Spleen (tissue), 11 donors: ENCODE measurements at regions not wholly inside any gene's neighbourhood (a gene's known extent, or its start where the extent isn't known, plus 50 kb on each side); places are given as distances from the start of the nearest gene placed in this dataset.

Source experiments
- DNase-seq: peaks from one replicate; pipeline ENCODE4 v3.0.0-alpha.2; 2020
- H3K27ac ChIP-seq, 8 donors: fragments of 200-600 bp; sonication (generic) in 7 of 8; 1 replicate in 4 of 8; 2 replicates in 4 of 8; pipeline versions ENCODE4 v1.5.0 to v1.8.0; 2016 to 2021; ENCODE audit warnings: inconsistent platforms in 4 of 8, mild to moderate bottlenecking in 4 of 8, moderate library complexity in 1 of 8
- H3K27me3 ChIP-seq, 7 donors: fragments of 200-600 bp; sonication (generic) in 6 of 7; replicated peaks in 1 of 7; 1 replicate in 4 of 7; 2 replicates in 3 of 7; pipeline versions ENCODE4 v1.5.0 to v1.8.0; 2016 to 2021; ENCODE audit warnings: inconsistent platforms in 3 of 7, mild to moderate bottlenecking in 1 of 7
- H3K36me3 ChIP-seq, 6 donors: fragments of 200-600 bp; sonication (generic) in 5 of 6; 1 replicate in 4 of 6; 2 replicates in 2 of 6; pipeline versions ENCODE4 v1.5.0 to v1.8.0; 2016 to 2021; ENCODE audit warnings: inconsistent platforms in 2 of 6
- H3K4me1 ChIP-seq, 6 donors: fragments of 200-600 bp; sonication (generic) in 5 of 6; 1 replicate in 3 of 6; 2 replicates in 3 of 6; pipeline versions ENCODE4 v1.5.0 to v1.8.0; 2016 to 2021; ENCODE audit warnings: inconsistent platforms in 3 of 6
- H3K4me3 ChIP-seq, 8 donors: fragments of 200-600 bp; sonication (generic) in 7 of 8; 1 replicate in 4 of 8; 2 replicates in 4 of 8; pipeline versions ENCODE4 v1.5.0 to v1.8.0; 2016 to 2021; ENCODE audit warnings: inconsistent platforms in 4 of 8, mild to moderate bottlenecking in 4 of 8, moderate library complexity in 2 of 8
- H3K9me3 ChIP-seq, 8 donors: fragments of 200-600 bp; sonication (generic) in 7 of 8; 1 replicate in 4 of 8; 2 replicates in 4 of 8; pipeline versions ENCODE4 v1.5.0 to v1.8.0; 2016 to 2021; ENCODE audit warnings: inconsistent platforms in 4 of 8
- POLR2A ChIP-seq, 3 donors: fragments of 450-650 bp; IDR thresholded peaks; one replicate each; pipeline ENCODE4 v1.5.1; 2017; ENCODE audit warnings: antibody characterized with exemption in 3 of 3, mild to moderate bottlenecking in 1 of 3
- POLR2AphosphoS5 ChIP-seq, 3 donors: sonication (generic); formaldehyde crosslinking; IDR thresholded peaks; one replicate each; pipeline ENCODE4 v1.5.1; 2017; ENCODE audit warnings: antibody characterized with exemption in 3 of 3
- WGBS, 5 donors: extraction: QIAGEN DNeasy Blood & Tissue Kit in 3 of 5; methylation state at CpG; one replicate each; pipeline versions ENCODE4 v1.1.5 to v1.1.7; 2013 to 2018; 5-methylcytosine and 5-hydroxymethylcytosine counted together
- intact Hi-C: fragments of 100-400 bp; cut with DNase I; formaldehyde crosslinking; loops from one replicate; pipeline ENCODE4 v1.15.0; 2023; ENCODE audit warnings: low total_unique reads
- TF ChIP-seq, protein P1 (sequence below), 11 experiments: fragments of 200-600 bp in 7 of 11; fragments of 450-650 bp in 4 of 11; sonication (generic) in 4 of 11; IDR thresholded peaks in 8 of 11; conservative IDR thresholded peaks in 3 of 11; 1 replicate in 7 of 11; 2 replicates in 4 of 11; pipeline versions ENCODE4 v1.4.0 to v1.8.0; 2016 to 2021; ENCODE audit warnings: antibody characterized with exemption in 11 of 11, inconsistent platforms in 4 of 11, mild to moderate bottlenecking in 1 of 11
- donor health status: healthy with polysubstance abuse.
- donor health status: DM: no; HTN: no; CAD: no; lungs with moderate emphysema.
- donor health status: DM: no; HTN: no; CAD: no.
- donor health status: Bipolar disorder and iron deficiency.
- donor health status: healthy.
- donor health status: DM: no; HTN: no; CAD: no.
- donor health status: DM: yes; HTN: yes; CAD: no.

DNA sequence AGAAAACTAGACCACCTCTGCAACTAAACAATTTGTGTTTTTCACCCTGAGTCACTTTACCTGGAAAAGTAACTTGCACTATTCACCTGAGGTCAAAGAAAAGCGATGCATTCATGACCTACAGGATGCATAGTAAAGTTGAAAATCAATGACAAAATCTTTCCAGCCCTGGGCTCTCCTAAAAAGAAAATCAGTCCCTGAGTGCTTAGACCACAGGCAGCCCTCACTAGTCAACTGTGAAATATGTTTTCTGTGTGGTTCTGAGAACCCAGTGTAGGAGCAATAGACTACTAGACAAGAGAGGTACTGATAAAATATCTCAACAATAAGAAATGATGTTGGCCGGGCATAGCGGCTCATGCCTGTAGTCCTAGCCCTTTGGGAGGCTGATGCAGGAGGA is 133.1 kb downstream of the TXNL1 start:
- no peak overlapping the region for H3K4me3 ChIP-seq
- no peaks in the 10 kb centered on the region for H3K27me3 ChIP-seq
- peaks cover 0 to 13% (median 0%) of the 10 kb centered on the region in 6 donors for H3K4me1 ChIP-seq
- no peak for DNase-seq
- H3K36me3 ChIP-seq: no peaks in the 10 kb centered on the region
- intact Hi-C loops: no loop called here
- no peaks in the 10 kb centered on the region for H3K9me3 ChIP-seq
- WGBS, 5 donors: 86 to 97% (median 95%) methylated on average over 3 of the region's 3 CpGs
- no peak overlapping the region for H3K27ac ChIP-seq
- TF ChIP-seq POLR2AphosphoS5 (IDR thresholded peaks at IDR 0.05): no peak
- TF ChIP-seq, protein P1, sequence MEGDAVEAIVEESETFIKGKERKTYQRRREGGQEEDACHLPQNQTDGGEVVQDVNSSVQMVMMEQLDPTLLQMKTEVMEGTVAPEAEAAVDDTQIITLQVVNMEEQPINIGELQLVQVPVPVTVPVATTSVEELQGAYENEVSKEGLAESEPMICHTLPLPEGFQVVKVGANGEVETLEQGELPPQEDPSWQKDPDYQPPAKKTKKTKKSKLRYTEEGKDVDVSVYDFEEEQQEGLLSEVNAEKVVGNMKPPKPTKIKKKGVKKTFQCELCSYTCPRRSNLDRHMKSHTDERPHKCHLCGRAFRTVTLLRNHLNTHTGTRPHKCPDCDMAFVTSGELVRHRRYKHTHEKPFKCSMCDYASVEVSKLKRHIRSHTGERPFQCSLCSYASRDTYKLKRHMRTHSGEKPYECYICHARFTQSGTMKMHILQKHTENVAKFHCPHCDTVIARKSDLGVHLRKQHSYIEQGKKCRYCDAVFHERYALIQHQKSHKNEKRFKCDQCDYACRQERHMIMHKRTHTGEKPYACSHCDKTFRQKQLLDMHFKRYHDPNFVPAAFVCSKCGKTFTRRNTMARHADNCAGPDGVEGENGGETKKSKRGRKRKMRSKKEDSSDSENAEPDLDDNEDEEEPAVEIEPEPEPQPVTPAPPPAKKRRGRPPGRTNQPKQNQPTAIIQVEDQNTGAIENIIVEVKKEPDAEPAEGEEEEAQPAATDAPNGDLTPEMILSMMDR (IDR thresholded peaks at IDR 0.05 in 8 of 11, conservative IDR thresholded peaks at IDR 0.05 in 3 of 11): no peak
- TF ChIP-seq POLR2A (IDR thresholded peaks at IDR 0.05): no peak

DNA sequence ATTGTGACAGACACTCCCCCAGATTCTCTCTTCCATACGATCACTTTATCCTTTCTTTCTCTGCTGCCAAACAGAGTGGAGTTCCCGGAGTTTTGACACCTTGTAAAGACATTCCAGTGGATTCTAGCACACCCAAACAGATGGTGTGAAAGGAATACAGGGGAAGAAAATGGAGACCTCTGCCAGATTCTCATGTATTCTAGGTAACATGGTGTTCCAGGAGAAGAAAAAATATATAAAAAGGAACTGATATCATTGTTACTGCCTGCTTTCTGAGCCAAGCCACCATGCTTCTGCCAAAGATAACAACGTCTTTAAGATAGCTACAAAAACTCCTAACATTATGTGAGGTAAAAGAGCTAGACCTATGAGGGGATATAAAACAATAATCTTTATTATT is 136.5 kb downstream of the TXNL1 start:
- no peak for DNase-seq
- Histone ChIP-seq H3K27ac (no peak overlapping the region), H3K9me3 (no peaks in the 10 kb centered on the region), H3K4me3 (no peak overlapping the region), H3K36me3 (no peaks in the 10 kb centered on the region), H3K27me3 (no peaks in the 10 kb centered on the region), H3K4me1 (no peaks in the 10 kb centered on the region)
- no peak for TF ChIP-seq POLR2A (IDR thresholded peaks at IDR 0.05)
- TF ChIP-seq, protein P1 (IDR thresholded peaks at IDR 0.05 in 8 of 11, conservative IDR thresholded peaks at IDR 0.05 in 3 of 11): no peak
- no peak for TF ChIP-seq POLR2AphosphoS5 (IDR thresholded peaks at IDR 0.05)
- intact Hi-C loops: no loop called here
- WGBS, 5 donors: 81 to 91% (median 85%) methylated on average over 3 of the region's 3 CpGs

DNA sequence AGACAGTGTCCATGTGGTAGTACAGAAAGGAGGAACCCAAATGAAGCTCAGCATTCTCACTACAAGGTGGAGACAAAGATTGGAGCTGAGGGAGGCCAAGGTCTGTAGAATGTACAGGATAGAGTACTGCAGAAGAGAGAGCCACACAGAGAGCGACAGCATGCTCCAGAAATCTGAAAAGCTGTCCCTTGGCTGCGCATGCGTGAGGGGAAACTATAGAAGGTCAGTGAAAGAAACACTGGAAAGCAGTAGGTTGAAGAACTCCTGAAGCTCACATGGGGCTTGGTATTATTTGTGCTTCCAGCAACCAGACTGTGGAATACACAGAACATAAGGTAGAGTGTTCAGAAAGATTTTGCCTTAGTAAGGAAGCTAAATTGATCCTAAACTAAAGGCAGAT is 142.5 kb downstream of the TXNL1 start:
- Histone ChIP-seq H3K4me3 (no peak overlapping the region), H3K27ac (no peak overlapping the region), H3K36me3 (no peaks in the 10 kb centered on the region), H3K4me1 (no peaks in the 10 kb centered on the region), H3K9me3 (peaks cover 0 to 5% (median 0%) of the 10 kb centered on the region in 8 donors), H3K27me3 (no peaks in the 10 kb centered on the region)
- DNase-seq: no peak
- TF ChIP-seq, protein P1 (IDR thresholded peaks at IDR 0.05 in 8 of 11, conservative IDR thresholded peaks at IDR 0.05 in 3 of 11): no peak
- no peak for TF ChIP-seq POLR2AphosphoS5 (IDR thresholded peaks at IDR 0.05)
- TF ChIP-seq POLR2A (IDR thresholded peaks at IDR 0.05): no peak
- 79 to 95% (median 86%) methylated on average over 3 of the region's 3 CpGs for WGBS, 5 donors
- intact Hi-C loops: no loop called here

DNA sequence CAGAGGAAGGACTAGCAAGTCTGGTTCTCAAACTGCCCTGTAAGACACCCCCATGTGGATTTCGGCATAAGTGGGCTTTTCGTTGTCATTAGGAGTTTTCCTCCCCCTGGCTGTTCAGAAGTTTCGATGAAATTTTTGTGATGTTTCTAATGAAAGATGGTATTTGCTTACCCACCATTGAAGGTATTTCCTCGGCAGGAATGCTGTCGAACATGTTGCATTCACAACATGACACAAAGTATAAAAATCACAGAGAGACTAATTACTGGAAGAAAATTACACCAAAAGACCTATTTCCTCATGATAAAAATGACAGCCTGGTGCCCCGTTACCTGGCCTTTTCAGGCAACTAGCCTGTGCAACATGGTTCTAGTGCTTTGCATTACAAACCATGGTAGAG is 144.9 kb downstream of the TXNL1 start:
- Histone ChIP-seq H3K9me3 (peaks cover 0 to 5% (median 0%) of the 10 kb centered on the region in 8 donors), H3K36me3 (no peaks in the 10 kb centered on the region), H3K4me3 (no peak overlapping the region), H3K27me3 (no peaks in the 10 kb centered on the region), H3K27ac (no peak overlapping the region), H3K4me1 (no peaks in the 10 kb centered on the region)
- 88 to 93% (median 91%) methylated on average over 6 of the region's 6 CpGs for WGBS, 5 donors
- DNase-seq: no peak
- TF ChIP-seq POLR2A (IDR thresholded peaks at IDR 0.05) (no peak), POLR2AphosphoS5 (IDR thresholded peaks at IDR 0.05) (no peak)
- TF ChIP-seq, protein P1 (IDR thresholded peaks at IDR 0.05 in 8 of 11, conservative IDR thresholded peaks at IDR 0.05 in 3 of 11): no peak
- intact Hi-C loops: no loop called here
